HG03095 (cell line): ENCODE measurements at regions not wholly inside any gene's neighbourhood (a gene's known extent, or its start where the extent isn't known, plus 50 kb on each side); places are given as distances from the start of the nearest gene placed in this dataset.
"Not testable (repeated sequence)": the region's sequence is repeated elsewhere in the genome, so short reads cannot be mapped to it uniquely, and the experiment has no call there.

Experiments
- ATAC-seq: cut with Tn5 transposase; IDR thresholded peaks from one replicate; pipeline ENCODE4 v1.9.1; 2021; ENCODE audit warnings: moderate library complexity; ENCODE audit not compliant: unreplicated experiment

GRCh38 chr3:118505784-118506183, 528.9 kb downstream of the IGSF11 start:
- ATAC-seq: no peak

- no peak for ATAC-seq
Measured at GRCh38 chr3:118511402-118511801, 523.2 kb downstream of the IGSF11 start.

GRCh38 chr3:118512301-118512700, 522.3 kb downstream of the IGSF11 start:
- ATAC-seq: no peak

- ATAC-seq: no peak
Measured at GRCh38 chr3:118525077-118525476, 509.6 kb downstream of the IGSF11 start.

GRCh38 chr3:118526758-118527513, 507.7 kb downstream of the IGSF11 start:
- ATAC-seq: peak; percentile 70

- ATAC-seq: no peak
Measured at GRCh38 chr3:118527514-118528044, 507.1 kb downstream of the IGSF11 start.

- ATAC-seq: no peak
Measured at GRCh38 chr3:118529554-118529953, 505.1 kb downstream of the IGSF11 start.

GRCh38 chr3:118530350-118530922, 504.2 kb downstream of the IGSF11 start:
- no peak for ATAC-seq

GRCh38 chr3:118530927-118531356, 503.7 kb downstream of the IGSF11 start:
- not testable (repeated sequence) for ATAC-seq

- ATAC-seq: no peak
Measured at GRCh38 chr3:118531816-118532215, 502.8 kb downstream of the IGSF11 start.

- no peak for ATAC-seq
Measured at GRCh38 chr3:118533676-118534075, 501.0 kb downstream of the IGSF11 start.

- no peak for ATAC-seq
Measured at GRCh38 chr3:118534519-118534918, 500.1 kb downstream of the IGSF11 start.

GRCh38 chr3:118536764-118537163, 497.9 kb downstream of the IGSF11 start:
- ATAC-seq: no peak

GRCh38 chr3:118537454-118537853, 497.2 kb downstream of the IGSF11 start:
- no peak for ATAC-seq

GRCh38 chr3:118538187-118538586, 496.5 kb downstream of the IGSF11 start:
- ATAC-seq: no peak

- ATAC-seq: not testable (repeated sequence)
Measured at GRCh38 chr3:118539820-118540447, 494.7 kb downstream of the IGSF11 start.

GRCh38 chr3:118540448-118540821, 494.2 kb downstream of the IGSF11 start:
- not testable (repeated sequence) for ATAC-seq

- ATAC-seq: no peak
Measured at GRCh38 chr3:118540826-118541225, 493.8 kb downstream of the IGSF11 start.

GRCh38 chr3:118541796-118542195, 492.9 kb downstream of the IGSF11 start:
- no peak for ATAC-seq

- ATAC-seq: no peak
Measured at GRCh38 chr3:118543832-118544231, 490.8 kb downstream of the IGSF11 start.

GRCh38 chr3:118544458-118544857, 490.2 kb downstream of the IGSF11 start:
- ATAC-seq: no peak

GRCh38 chr3:118548434-118548833, 486.2 kb downstream of the IGSF11 start:
- ATAC-seq: no peak
